ENCODE measurements at regions not wholly inside any gene's neighbourhood (a gene's known extent, or its start where the extent isn't known, plus 50 kb on each side); places are given as distances from the start of the nearest gene placed in this dataset.

- TF ChIP-seq, protein P1, sequence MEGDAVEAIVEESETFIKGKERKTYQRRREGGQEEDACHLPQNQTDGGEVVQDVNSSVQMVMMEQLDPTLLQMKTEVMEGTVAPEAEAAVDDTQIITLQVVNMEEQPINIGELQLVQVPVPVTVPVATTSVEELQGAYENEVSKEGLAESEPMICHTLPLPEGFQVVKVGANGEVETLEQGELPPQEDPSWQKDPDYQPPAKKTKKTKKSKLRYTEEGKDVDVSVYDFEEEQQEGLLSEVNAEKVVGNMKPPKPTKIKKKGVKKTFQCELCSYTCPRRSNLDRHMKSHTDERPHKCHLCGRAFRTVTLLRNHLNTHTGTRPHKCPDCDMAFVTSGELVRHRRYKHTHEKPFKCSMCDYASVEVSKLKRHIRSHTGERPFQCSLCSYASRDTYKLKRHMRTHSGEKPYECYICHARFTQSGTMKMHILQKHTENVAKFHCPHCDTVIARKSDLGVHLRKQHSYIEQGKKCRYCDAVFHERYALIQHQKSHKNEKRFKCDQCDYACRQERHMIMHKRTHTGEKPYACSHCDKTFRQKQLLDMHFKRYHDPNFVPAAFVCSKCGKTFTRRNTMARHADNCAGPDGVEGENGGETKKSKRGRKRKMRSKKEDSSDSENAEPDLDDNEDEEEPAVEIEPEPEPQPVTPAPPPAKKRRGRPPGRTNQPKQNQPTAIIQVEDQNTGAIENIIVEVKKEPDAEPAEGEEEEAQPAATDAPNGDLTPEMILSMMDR (IDR thresholded peaks at IDR 0.05; ENCODE audit: low read depth, low read length): no peak
- TF ChIP-seq MAX (IDR thresholded peaks at IDR 0.05; ENCODE audit: low read depth, low read length): no peak
Observed at GRCh38 chr5:159639590-159639989, 276.7 kb upstream of the ADRA1B start.
